Adipocyte (in vitro differentiated cells): ENCODE measurements at regions not wholly inside any gene's neighbourhood (a gene's known extent, or its start where the extent isn't known, plus 50 kb on each side); places are given as distances from the start of the nearest gene placed in this dataset.

Source experiments
- DNase-seq: peaks from one replicate; pipeline ENCODE4 v3.0.0-alpha.2; 2015; ENCODE audit warnings: low read depth
- H3K27me3 ChIP-seq: replicated peaks from 2 replicates; pipeline ENCODE4 v1.7.0; 2013; ENCODE audit warnings: mild to moderate bottlenecking, low read length, moderate library complexity; ENCODE audit not compliant: control insufficient read depth, insufficient read depth
- H3K36me3 ChIP-seq: 2 replicates; pipeline ENCODE4 v1.7.0; 2013; ENCODE audit warnings: low read length, mild to moderate bottlenecking, moderate library complexity; ENCODE audit not compliant: control insufficient read depth, insufficient read depth, severe bottlenecking
- H3K4me1 ChIP-seq: 2 replicates; pipeline ENCODE4 v1.7.0; 2013; ENCODE audit warnings: mild to moderate bottlenecking, low read length, moderate library complexity; ENCODE audit not compliant: control insufficient read depth, insufficient read depth
- H3K4me3 ChIP-seq: 2 replicates; pipeline ENCODE4 v1.7.0; 2013; ENCODE audit warnings: mild to moderate bottlenecking, low read length, moderate library complexity
- H3K9ac ChIP-seq: 2 replicates; pipeline ENCODE4 v1.7.0; 2013; ENCODE audit warnings: mild to moderate bottlenecking, low read length, moderate library complexity
- H3K9me3 ChIP-seq: 2 replicates; pipeline ENCODE4 v1.7.0; 2013; ENCODE audit warnings: mild to moderate bottlenecking, low read length, moderate library complexity; ENCODE audit not compliant: control insufficient read depth

GRCh38 chr6:144345451-144345850, 60.3 kb downstream of the UTRN start:
- no peak overlapping the region for H3K9ac ChIP-seq
- DNase-seq = no peak
- H3K4me1 ChIP-seq = peaks cover 42% of the 10 kb centered on the region
- no peaks in the 10 kb centered on the region for H3K27me3 ChIP-seq
- no peaks in the 10 kb centered on the region for H3K36me3 ChIP-seq
- H3K4me3 ChIP-seq = no peak overlapping the region
- no peaks in the 10 kb centered on the region for H3K9me3 ChIP-seq

- Histone ChIP-seq H3K9me3 (no peaks in the 10 kb centered on the region), H3K27me3 (no peaks in the 10 kb centered on the region), H3K4me3 (no peak overlapping the region), H3K9ac (no peak overlapping the region), H3K36me3 (no peaks in the 10 kb centered on the region), H3K4me1 (peaks cover 42% of the 10 kb centered on the region)
- DNase-seq = peak; percentile 67
Observed at GRCh38 chr6:144346719-144347447, 61.7 kb downstream of the UTRN start.

- H3K4me1 ChIP-seq = peaks cover 42% of the 10 kb centered on the region
Observed at GRCh38 chr6:144347448-144347759, 62.3 kb downstream of the UTRN start.

GRCh38 chr6:144347933-144348332, 62.8 kb downstream of the UTRN start:
- Histone ChIP-seq H3K9ac (no peak overlapping the region), H3K27me3 (no peaks in the 10 kb centered on the region), H3K9me3 (no peaks in the 10 kb centered on the region), H3K36me3 (no peaks in the 10 kb centered on the region), H3K4me3 (no peak overlapping the region), H3K4me1 (peaks cover 47% of the 10 kb centered on the region)
- no peak for DNase-seq

More at GRCh38 chr6:144347448-144347759, 62.3 kb downstream of the UTRN start:
- Histone ChIP-seq H3K36me3 (no peaks in the 10 kb centered on the region), H3K9me3 (no peaks in the 10 kb centered on the region), H3K9ac (no peak overlapping the region), H3K4me3 (no peak overlapping the region), H3K27me3 (no peaks in the 10 kb centered on the region)
- DNase-seq = no peak

- no peaks in the 10 kb centered on the region for H3K9me3 ChIP-seq
- H3K27me3 ChIP-seq = no peaks in the 10 kb centered on the region
- peak; percentile 48 for DNase-seq
- H3K4me1 ChIP-seq = peaks cover 45% of the 10 kb centered on the region
- H3K4me3 ChIP-seq = no peak overlapping the region
- no peaks in the 10 kb centered on the region for H3K36me3 ChIP-seq
- H3K9ac ChIP-seq = peak overlapping the region; percentile 10
Observed at GRCh38 chr6:144349690-144350527, 64.8 kb downstream of the UTRN start.

- Histone ChIP-seq H3K9me3 (no peaks in the 10 kb centered on the region), H3K9ac (no peak overlapping the region), H3K4me3 (no peak overlapping the region), H3K27me3 (no peaks in the 10 kb centered on the region), H3K4me1 (peaks cover 45% of the 10 kb centered on the region), H3K36me3 (no peaks in the 10 kb centered on the region)
- DNase-seq = no peak
Observed at GRCh38 chr6:144350528-144350880, 65.4 kb downstream of the UTRN start.

GRCh38 chr6:144351379-144352127, 66.4 kb downstream of the UTRN start:
- Histone ChIP-seq H3K36me3 (no peaks in the 10 kb centered on the region), H3K4me3 (no peak overlapping the region), H3K9ac (no peak overlapping the region), H3K4me1 (peaks cover 44% of the 10 kb centered on the region), H3K9me3 (no peaks in the 10 kb centered on the region), H3K27me3 (no peaks in the 10 kb centered on the region)
- no peak for DNase-seq

- no peak for DNase-seq
- Histone ChIP-seq H3K27me3 (no peaks in the 10 kb centered on the region), H3K36me3 (no peaks in the 10 kb centered on the region), H3K9ac (no peak overlapping the region), H3K9me3 (no peaks in the 10 kb centered on the region), H3K4me1 (peaks cover 37% of the 10 kb centered on the region), H3K4me3 (no peak overlapping the region)
Observed at GRCh38 chr6:144352331-144352730, 67.2 kb downstream of the UTRN start.

GRCh38 chr6:144353871-144354314, 68.8 kb downstream of the UTRN start:
- Histone ChIP-seq H3K9me3 (no peaks in the 10 kb centered on the region), H3K4me3 (no peak overlapping the region), H3K4me1 (peaks cover 34% of the 10 kb centered on the region), H3K9ac (no peak overlapping the region), H3K27me3 (no peaks in the 10 kb centered on the region), H3K36me3 (no peaks in the 10 kb centered on the region)
- no peak for DNase-seq

- Histone ChIP-seq H3K36me3 (no peaks in the 10 kb centered on the region), H3K9me3 (no peaks in the 10 kb centered on the region), H3K4me3 (no peak overlapping the region), H3K9ac (no peak overlapping the region), H3K27me3 (no peaks in the 10 kb centered on the region), H3K4me1 (peaks cover 28% of the 10 kb centered on the region)
- no peak for DNase-seq
Observed at GRCh38 chr6:144359783-144360182, 74.6 kb downstream of the UTRN start.

GRCh38 chr6:144360401-144360800, 75.3 kb downstream of the UTRN start:
- peaks cover 34% of the 10 kb centered on the region for H3K4me1 ChIP-seq
- H3K9me3 ChIP-seq = no peaks in the 10 kb centered on the region
- no peaks in the 10 kb centered on the region for H3K27me3 ChIP-seq
- H3K9ac ChIP-seq = peak overlapping the region; percentile 64
- H3K4me3 ChIP-seq = no peak overlapping the region
- H3K36me3 ChIP-seq = no peaks in the 10 kb centered on the region
- no peak for DNase-seq
